ENCODE measurements at regions not wholly inside any gene's neighbourhood (a gene's known extent, or its start where the extent isn't known, plus 50 kb on each side); places are given as distances from the start of the nearest gene placed in this dataset.
"Not testable (repeated sequence)": the region's sequence is repeated elsewhere in the genome, so short reads cannot be mapped to it uniquely, and the experiment has no call there.

- DNase-seq (ENCODE audit: low spot score): no peak
These were observed 1191.2 kb downstream of the CNTNAP5 start for GRCh38 chr2:125216321-125216720.

- DNase-seq (ENCODE audit: low spot score): no peak
These were observed 1199.1 kb downstream of the CNTNAP5 start for GRCh38 chr2:125224188-125224587.

GRCh38 chr2:125224830-125225229, 1199.7 kb downstream of the CNTNAP5 start:
- no peak for DNase-seq (ENCODE audit: low spot score)

- DNase-seq (ENCODE audit: low spot score): no peak
These were observed 1202.8 kb downstream of the CNTNAP5 start for GRCh38 chr2:125227843-125228392.

- no peak for DNase-seq (ENCODE audit: low spot score)
These were observed 1215.8 kb downstream of the CNTNAP5 start for GRCh38 chr2:125240870-125241269.

GRCh38 chr2:125243074-125243473, 1218.0 kb downstream of the CNTNAP5 start:
- no peak for DNase-seq (ENCODE audit: low spot score)

GRCh38 chr2:125254010-125254409, 1228.9 kb downstream of the CNTNAP5 start:
- DNase-seq (ENCODE audit: low spot score): no peak

GRCh38 chr2:125259451-125259850, 1234.4 kb downstream of the CNTNAP5 start:
- DNase-seq (ENCODE audit: low spot score): no peak

- not testable (repeated sequence) for DNase-seq (ENCODE audit: low spot score)
These were observed 1235.4 kb downstream of the CNTNAP5 start for GRCh38 chr2:125260366-125260930.

GRCh38 chr2:125264453-125264852, 1239.4 kb downstream of the CNTNAP5 start:
- no peak for DNase-seq (ENCODE audit: low spot score)

- DNase-seq (ENCODE audit: low spot score): no peak
These were observed 1242.6 kb downstream of the CNTNAP5 start for GRCh38 chr2:125267683-125268082.

GRCh38 chr2:125272651-125273050, 1247.6 kb downstream of the CNTNAP5 start:
- DNase-seq (ENCODE audit: low spot score): no peak

GRCh38 chr2:125274718-125275117, 1249.6 kb downstream of the CNTNAP5 start:
- no peak for DNase-seq (ENCODE audit: low spot score)

GRCh38 chr2:125280265-125280664, 1255.2 kb downstream of the CNTNAP5 start:
- no peak for DNase-seq (ENCODE audit: low spot score)

- no peak for DNase-seq (ENCODE audit: low spot score)
These were observed 1256.2 kb downstream of the CNTNAP5 start for GRCh38 chr2:125281242-125281641.

- DNase-seq (ENCODE audit: low spot score): no peak
These were observed 1271.7 kb downstream of the CNTNAP5 start for GRCh38 chr2:125296742-125297141.

GRCh38 chr2:125310657-125311364, 1285.7 kb downstream of the CNTNAP5 start:
- DNase-seq (ENCODE audit: low spot score): no peak

GRCh38 chr2:125312342-125312741, 1287.3 kb downstream of the CNTNAP5 start:
- DNase-seq (ENCODE audit: low spot score): no peak

- no peak for DNase-seq (ENCODE audit: low spot score)
These were observed 1288.7 kb downstream of the CNTNAP5 start for GRCh38 chr2:125313806-125314205.

GRCh38 chr2:125318740-125319139, 1293.7 kb downstream of the CNTNAP5 start:
- DNase-seq (ENCODE audit: low spot score): no peak

GRCh38 chr2:125324273-125324672, 1299.2 kb downstream of the CNTNAP5 start:
- DNase-seq (ENCODE audit: low spot score): no peak

GRCh38 chr2:125330133-125330532, 1305.0 kb downstream of the CNTNAP5 start:
- DNase-seq (ENCODE audit: low spot score): no peak

- no peak for DNase-seq (ENCODE audit: low spot score)
These were observed 1314.6 kb upstream of the GYPC start for GRCh38 chr2:125341353-125341752.

GRCh38 chr2:125353542-125353941, 1302.4 kb upstream of the GYPC start:
- DNase-seq (ENCODE audit: low spot score): not testable (repeated sequence)
